ENCODE measurements at regions not wholly inside any gene's neighbourhood (a gene's known extent, or its start where the extent isn't known, plus 50 kb on each side); places are given as distances from the start of the nearest gene placed in this dataset.

DNA sequence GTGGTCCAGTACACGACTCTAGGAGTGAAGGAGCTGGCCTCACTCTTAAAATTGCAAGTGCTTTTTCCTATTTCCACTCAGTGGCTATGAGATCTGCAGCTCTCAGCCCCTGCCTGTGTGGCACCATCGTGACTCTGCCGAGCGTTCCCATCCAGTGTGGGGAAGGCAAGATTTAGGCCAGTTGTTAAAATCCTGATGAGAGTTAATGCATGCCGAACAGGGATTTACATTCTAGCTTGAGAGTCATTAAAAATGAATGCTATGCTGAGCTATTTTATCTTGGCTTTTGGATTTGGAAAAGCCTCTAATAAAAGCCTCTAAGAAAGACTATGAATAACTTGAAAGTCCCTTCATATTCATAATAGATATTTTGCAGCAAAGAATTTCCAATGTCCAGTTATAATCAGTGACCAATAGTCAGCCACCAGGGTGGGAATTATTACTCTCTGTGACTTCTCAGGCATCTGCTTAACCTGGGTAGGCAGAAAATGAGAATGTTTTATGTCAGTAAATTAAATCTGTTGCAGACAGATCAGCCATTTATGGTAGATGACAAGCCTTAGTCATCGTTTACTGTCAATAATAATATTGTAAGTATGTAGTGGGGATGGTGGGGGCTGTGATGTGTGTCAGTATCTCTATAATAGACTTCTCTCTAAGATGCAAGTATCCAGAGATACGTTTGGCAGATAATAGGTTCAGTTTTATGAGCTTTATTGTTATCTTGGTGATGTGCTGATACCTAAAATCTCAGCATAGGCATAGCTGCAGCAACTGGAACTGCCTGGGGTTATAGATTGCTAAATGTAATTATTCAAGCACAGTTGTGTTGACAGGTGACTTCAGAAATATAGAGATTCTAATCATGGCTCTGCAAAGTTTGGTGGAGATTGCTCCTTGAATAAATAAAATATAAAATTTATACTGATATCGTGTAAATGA, 207.8 kb downstream of the SOCS6 start:
- Histone ChIP-seq H4K20me1 (ENCODE audit: control insufficient read depth, extremely low read depth, insufficient read depth, low read length) (no peaks in the 10 kb centered on the region), H3K79me2 (ENCODE audit: control insufficient read depth, insufficient read depth, low read length) (no peaks in the 10 kb centered on the region), H3K4me3 (ENCODE audit: control insufficient read depth in 2 of 3, extremely low read depth in 1 of 3, insufficient read depth in 2 of 3, low read depth in 1 of 3, low read length in 3 of 3) (no peak overlapping the region), H3K9me3 (ENCODE audit: control insufficient read depth, low read depth, low read length) (no peaks in the 10 kb centered on the region), H3K9ac (ENCODE audit: control insufficient read depth, extremely low read depth, insufficient read depth, low read length) (no peak overlapping the region), H3K27ac (ENCODE audit: control insufficient read depth, insufficient read depth, low read length) (no peak overlapping the region), H3K4me2 (ENCODE audit: control insufficient read depth, extremely low read depth, insufficient read depth, low read depth, low read length) (no peak overlapping the region), H3K9me1 (ENCODE audit: control insufficient read depth, extremely low read depth, insufficient read depth, low read length) (no peaks in the 10 kb centered on the region), H2AFZ (ENCODE audit: control insufficient read depth, low read length) (no peak overlapping the region), H3K4me1 (ENCODE audit: control insufficient read depth, extremely low read depth, insufficient read depth, low read length) (no peaks in the 10 kb centered on the region), H3K27me3 (ENCODE audit: control insufficient read depth, extremely low read depth, insufficient read depth, low read length) (no peaks in the 10 kb centered on the region), H3K36me3 (ENCODE audit: control insufficient read depth in 2 of 2, extremely low read depth in 1 of 2, insufficient read depth in 2 of 2, low read length in 2 of 2) (no peaks in the 10 kb centered on the region)
- dilution Hi-C loops (cut with MboI; ENCODE audit: extremely low pct_ligation_motif_present, low sequenced_read_pairs): no loop called here
- TF ChIP-seq EZH2 (IDR thresholded peaks at IDR 0.05; ENCODE audit: low read length): no peak
- TF ChIP-seq, protein P1, sequence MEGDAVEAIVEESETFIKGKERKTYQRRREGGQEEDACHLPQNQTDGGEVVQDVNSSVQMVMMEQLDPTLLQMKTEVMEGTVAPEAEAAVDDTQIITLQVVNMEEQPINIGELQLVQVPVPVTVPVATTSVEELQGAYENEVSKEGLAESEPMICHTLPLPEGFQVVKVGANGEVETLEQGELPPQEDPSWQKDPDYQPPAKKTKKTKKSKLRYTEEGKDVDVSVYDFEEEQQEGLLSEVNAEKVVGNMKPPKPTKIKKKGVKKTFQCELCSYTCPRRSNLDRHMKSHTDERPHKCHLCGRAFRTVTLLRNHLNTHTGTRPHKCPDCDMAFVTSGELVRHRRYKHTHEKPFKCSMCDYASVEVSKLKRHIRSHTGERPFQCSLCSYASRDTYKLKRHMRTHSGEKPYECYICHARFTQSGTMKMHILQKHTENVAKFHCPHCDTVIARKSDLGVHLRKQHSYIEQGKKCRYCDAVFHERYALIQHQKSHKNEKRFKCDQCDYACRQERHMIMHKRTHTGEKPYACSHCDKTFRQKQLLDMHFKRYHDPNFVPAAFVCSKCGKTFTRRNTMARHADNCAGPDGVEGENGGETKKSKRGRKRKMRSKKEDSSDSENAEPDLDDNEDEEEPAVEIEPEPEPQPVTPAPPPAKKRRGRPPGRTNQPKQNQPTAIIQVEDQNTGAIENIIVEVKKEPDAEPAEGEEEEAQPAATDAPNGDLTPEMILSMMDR (optimal IDR thresholded peaks at IDR 0.05 in 1 of 3, IDR thresholded peaks at IDR 0.05 in 1 of 3, conservative IDR thresholded peaks at IDR 0.05 in 1 of 3; ENCODE audit: extremely low read depth in 1 of 3, insufficient read depth in 2 of 3, low read length in 3 of 3): no peak
- no peak for DNase-seq (ENCODE audit: low read depth, low spot score)
- FAIRE-seq: no peak

DNA sequence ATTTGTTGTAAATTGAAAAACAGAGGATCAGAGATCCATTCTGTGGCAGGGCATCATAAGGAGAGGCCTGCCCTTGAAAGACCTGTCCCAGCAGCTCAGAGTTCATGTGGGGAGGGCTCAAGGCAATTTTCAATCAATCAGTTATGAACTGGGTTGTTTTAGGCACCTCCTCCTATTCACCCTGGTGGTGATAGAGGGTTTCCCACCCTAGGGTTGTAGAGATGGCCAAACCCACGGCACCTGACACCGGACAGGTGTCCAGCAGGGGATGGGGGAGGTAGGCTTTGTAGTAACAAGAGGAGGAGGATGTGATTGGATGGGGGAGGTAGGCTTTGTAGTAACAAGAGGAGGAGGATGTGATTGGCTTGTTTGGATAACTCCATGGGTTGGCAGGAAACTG, 205.7 kb downstream of the SOCS6 start:
- dilution Hi-C loops (cut with MboI; ENCODE audit: extremely low pct_ligation_motif_present, low sequenced_read_pairs): no loop called here
- H3K9ac ChIP-seq (ENCODE audit: control insufficient read depth, extremely low read depth, insufficient read depth, low read length): no peak overlapping the region
- no peaks in the 10 kb centered on the region for H3K9me3 ChIP-seq (ENCODE audit: control insufficient read depth, low read depth, low read length)
- no peak overlapping the region for H2AFZ ChIP-seq (ENCODE audit: control insufficient read depth, low read length)
- H3K4me3 ChIP-seq (ENCODE audit: control insufficient read depth in 2 of 3, extremely low read depth in 1 of 3, insufficient read depth in 2 of 3, low read depth in 1 of 3, low read length in 3 of 3): no peak overlapping the region
- no peak for FAIRE-seq
- no peaks in the 10 kb centered on the region for H3K36me3 ChIP-seq (ENCODE audit: control insufficient read depth in 2 of 2, extremely low read depth in 1 of 2, insufficient read depth in 2 of 2, low read length in 2 of 2)
- no peaks in the 10 kb centered on the region for H4K20me1 ChIP-seq (ENCODE audit: control insufficient read depth, extremely low read depth, insufficient read depth, low read length)
- DNase-seq (ENCODE audit: low read depth, low spot score): no peak
- no peaks in the 10 kb centered on the region for H3K9me1 ChIP-seq (ENCODE audit: control insufficient read depth, extremely low read depth, insufficient read depth, low read length)
- no peaks in the 10 kb centered on the region for H3K79me2 ChIP-seq (ENCODE audit: control insufficient read depth, insufficient read depth, low read length)
- H3K4me2 ChIP-seq (ENCODE audit: control insufficient read depth, extremely low read depth, insufficient read depth, low read depth, low read length): no peak overlapping the region
- no peak overlapping the region for H3K27ac ChIP-seq (ENCODE audit: control insufficient read depth, insufficient read depth, low read length)
- H3K27me3 ChIP-seq (ENCODE audit: control insufficient read depth, extremely low read depth, insufficient read depth, low read length): no peaks in the 10 kb centered on the region
- TF ChIP-seq EZH2 (IDR thresholded peaks at IDR 0.05; ENCODE audit: low read length): no peak
- no peaks in the 10 kb centered on the region for H3K4me1 ChIP-seq (ENCODE audit: control insufficient read depth, extremely low read depth, insufficient read depth, low read length)
